H1 (cell line): ENCODE measurements at regions not wholly inside any gene's neighbourhood (a gene's known extent, or its start where the extent isn't known, plus 50 kb on each side); places are given as distances from the start of the nearest gene placed in this dataset.

Experiments
- CBX5 ChIP-seq: fragments of 300-800, 300-1000 bp; sonication (generic); IDR thresholded peaks from 2 replicates; pipeline ENCODE4 v1.7.1; 2016; ENCODE audit warnings: antibody characterized with exemption, low read length, low read depth
- JUN ChIP-seq: IDR thresholded peaks from 2 replicates; pipeline ENCODE4 v1.6.1; 2011; ENCODE audit warnings: low read depth, mild to moderate bottlenecking, improper control_type of control experiment, low read length
- NANOG ChIP-seq: IDR thresholded peaks from 2 replicates; pipeline ENCODE4 v1.6.1; 2011; ENCODE audit warnings: low read length, low read depth, mild to moderate bottlenecking, inconsistent platforms; ENCODE audit not compliant: insufficient read depth, poor library complexity, severe bottlenecking
- SP4 ChIP-seq: IDR thresholded peaks from 2 replicates; pipeline ENCODE4 v1.6.1; 2012; ENCODE audit warnings: low read length, inconsistent platforms
- TEAD4 ChIP-seq: IDR thresholded peaks from 2 replicates; pipeline ENCODE4 v1.6.1; 2012; ENCODE audit warnings: low read depth, low read length, inconsistent platforms, mixed read lengths
- TF ChIP-seq, protein P1 (sequence below): fragments of 300-600 bp; sonication (generic); IDR thresholded peaks from 2 replicates; pipeline ENCODE4 v1.7.1; 2012; ENCODE audit warnings: low read length, moderate library complexity, mild to moderate bottlenecking, inconsistent platforms; ENCODE audit not compliant: insufficient replicate concordance
- TF ChIP-seq, protein P2 (sequence below), 3 experiments: IDR thresholded peaks; 1 replicate in 2 of 3; 2 replicates in 1 of 3; pipeline versions ENCODE4 v1.5.1 to v1.6.1; 2011; ENCODE audit warnings: low read length in 3 of 3, mild to moderate bottlenecking in 3 of 3, inconsistent platforms in 2 of 3, low read depth in 1 of 3, moderate library complexity in 1 of 3; ENCODE audit not compliant: insufficient read depth in 1 of 3; ENCODE audit errors: control extremely low read depth in 1 of 3
- TF ChIP-seq, protein P3 (sequence below): IDR thresholded peaks from 2 replicates; pipeline ENCODE4 v1.6.1; 2012; ENCODE audit warnings: inconsistent platforms

DNA sequence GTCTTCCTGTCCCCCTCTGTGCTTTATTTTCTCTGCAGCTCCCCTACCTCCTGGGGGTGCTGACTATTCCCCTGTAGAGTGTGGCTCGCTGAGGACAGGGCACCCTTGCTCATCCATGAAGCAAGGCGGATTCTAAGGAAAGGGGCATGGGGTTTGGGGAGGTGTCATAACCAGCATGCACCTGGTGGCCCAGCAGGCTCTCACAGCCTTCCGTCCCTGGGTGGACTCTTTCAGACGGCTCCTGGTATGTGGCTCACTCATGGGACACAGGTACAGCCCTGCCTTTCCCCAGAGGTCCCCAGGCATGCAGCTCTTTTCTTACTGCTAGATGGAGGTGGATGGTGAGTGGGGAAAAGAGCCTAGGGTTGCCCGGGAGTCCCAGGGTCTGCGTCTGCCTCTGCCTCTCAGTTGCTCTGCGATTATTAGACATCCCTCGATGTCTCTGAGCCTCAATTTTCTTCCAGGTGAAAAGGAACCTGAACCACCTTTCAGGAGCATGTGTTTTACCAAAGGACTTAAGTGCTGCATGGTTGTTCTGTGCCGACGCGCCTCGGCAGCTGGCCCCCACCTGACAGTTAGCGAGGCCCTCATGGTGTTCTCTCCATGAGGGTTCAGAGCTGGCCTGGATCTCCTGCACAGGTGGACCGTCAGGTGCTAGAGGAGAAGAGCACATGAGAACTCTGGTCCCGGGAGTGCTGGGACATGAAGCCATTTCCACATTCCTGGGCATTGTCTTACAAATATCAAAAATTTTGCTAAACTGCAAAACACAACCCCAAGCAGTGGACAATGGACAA is 172.5 kb upstream of the SHH start (continued):
- TF ChIP-seq, protein P1, sequence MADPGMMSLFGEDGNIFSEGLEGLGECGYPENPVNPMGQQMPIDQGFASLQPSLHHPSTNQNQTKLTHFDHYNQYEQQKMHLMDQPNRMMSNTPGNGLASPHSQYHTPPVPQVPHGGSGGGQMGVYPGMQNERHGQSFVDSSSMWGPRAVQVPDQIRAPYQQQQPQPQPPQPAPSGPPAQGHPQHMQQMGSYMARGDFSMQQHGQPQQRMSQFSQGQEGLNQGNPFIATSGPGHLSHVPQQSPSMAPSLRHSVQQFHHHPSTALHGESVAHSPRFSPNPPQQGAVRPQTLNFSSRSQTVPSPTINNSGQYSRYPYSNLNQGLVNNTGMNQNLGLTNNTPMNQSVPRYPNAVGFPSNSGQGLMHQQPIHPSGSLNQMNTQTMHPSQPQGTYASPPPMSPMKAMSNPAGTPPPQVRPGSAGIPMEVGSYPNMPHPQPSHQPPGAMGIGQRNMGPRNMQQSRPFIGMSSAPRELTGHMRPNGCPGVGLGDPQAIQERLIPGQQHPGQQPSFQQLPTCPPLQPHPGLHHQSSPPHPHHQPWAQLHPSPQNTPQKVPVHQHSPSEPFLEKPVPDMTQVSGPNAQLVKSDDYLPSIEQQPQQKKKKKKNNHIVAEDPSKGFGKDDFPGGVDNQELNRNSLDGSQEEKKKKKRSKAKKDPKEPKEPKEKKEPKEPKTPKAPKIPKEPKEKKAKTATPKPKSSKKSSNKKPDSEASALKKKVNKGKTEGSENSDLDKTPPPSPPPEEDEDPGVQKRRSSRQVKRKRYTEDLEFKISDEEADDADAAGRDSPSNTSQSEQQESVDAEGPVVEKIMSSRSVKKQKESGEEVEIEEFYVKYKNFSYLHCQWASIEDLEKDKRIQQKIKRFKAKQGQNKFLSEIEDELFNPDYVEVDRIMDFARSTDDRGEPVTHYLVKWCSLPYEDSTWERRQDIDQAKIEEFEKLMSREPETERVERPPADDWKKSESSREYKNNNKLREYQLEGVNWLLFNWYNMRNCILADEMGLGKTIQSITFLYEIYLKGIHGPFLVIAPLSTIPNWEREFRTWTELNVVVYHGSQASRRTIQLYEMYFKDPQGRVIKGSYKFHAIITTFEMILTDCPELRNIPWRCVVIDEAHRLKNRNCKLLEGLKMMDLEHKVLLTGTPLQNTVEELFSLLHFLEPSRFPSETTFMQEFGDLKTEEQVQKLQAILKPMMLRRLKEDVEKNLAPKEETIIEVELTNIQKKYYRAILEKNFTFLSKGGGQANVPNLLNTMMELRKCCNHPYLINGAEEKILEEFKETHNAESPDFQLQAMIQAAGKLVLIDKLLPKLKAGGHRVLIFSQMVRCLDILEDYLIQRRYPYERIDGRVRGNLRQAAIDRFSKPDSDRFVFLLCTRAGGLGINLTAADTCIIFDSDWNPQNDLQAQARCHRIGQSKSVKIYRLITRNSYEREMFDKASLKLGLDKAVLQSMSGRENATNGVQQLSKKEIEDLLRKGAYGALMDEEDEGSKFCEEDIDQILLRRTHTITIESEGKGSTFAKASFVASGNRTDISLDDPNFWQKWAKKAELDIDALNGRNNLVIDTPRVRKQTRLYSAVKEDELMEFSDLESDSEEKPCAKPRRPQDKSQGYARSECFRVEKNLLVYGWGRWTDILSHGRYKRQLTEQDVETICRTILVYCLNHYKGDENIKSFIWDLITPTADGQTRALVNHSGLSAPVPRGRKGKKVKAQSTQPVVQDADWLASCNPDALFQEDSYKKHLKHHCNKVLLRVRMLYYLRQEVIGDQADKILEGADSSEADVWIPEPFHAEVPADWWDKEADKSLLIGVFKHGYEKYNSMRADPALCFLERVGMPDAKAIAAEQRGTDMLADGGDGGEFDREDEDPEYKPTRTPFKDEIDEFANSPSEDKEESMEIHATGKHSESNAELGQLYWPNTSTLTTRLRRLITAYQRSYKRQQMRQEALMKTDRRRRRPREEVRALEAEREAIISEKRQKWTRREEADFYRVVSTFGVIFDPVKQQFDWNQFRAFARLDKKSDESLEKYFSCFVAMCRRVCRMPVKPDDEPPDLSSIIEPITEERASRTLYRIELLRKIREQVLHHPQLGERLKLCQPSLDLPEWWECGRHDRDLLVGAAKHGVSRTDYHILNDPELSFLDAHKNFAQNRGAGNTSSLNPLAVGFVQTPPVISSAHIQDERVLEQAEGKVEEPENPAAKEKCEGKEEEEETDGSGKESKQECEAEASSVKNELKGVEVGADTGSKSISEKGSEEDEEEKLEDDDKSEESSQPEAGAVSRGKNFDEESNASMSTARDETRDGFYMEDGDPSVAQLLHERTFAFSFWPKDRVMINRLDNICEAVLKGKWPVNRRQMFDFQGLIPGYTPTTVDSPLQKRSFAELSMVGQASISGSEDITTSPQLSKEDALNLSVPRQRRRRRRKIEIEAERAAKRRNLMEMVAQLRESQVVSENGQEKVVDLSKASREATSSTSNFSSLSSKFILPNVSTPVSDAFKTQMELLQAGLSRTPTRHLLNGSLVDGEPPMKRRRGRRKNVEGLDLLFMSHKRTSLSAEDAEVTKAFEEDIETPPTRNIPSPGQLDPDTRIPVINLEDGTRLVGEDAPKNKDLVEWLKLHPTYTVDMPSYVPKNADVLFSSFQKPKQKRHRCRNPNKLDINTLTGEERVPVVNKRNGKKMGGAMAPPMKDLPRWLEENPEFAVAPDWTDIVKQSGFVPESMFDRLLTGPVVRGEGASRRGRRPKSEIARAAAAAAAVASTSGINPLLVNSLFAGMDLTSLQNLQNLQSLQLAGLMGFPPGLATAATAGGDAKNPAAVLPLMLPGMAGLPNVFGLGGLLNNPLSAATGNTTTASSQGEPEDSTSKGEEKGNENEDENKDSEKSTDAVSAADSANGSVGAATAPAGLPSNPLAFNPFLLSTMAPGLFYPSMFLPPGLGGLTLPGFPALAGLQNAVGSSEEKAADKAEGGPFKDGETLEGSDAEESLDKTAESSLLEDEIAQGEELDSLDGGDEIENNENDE, result no peak
- TF ChIP-seq, protein P2, sequence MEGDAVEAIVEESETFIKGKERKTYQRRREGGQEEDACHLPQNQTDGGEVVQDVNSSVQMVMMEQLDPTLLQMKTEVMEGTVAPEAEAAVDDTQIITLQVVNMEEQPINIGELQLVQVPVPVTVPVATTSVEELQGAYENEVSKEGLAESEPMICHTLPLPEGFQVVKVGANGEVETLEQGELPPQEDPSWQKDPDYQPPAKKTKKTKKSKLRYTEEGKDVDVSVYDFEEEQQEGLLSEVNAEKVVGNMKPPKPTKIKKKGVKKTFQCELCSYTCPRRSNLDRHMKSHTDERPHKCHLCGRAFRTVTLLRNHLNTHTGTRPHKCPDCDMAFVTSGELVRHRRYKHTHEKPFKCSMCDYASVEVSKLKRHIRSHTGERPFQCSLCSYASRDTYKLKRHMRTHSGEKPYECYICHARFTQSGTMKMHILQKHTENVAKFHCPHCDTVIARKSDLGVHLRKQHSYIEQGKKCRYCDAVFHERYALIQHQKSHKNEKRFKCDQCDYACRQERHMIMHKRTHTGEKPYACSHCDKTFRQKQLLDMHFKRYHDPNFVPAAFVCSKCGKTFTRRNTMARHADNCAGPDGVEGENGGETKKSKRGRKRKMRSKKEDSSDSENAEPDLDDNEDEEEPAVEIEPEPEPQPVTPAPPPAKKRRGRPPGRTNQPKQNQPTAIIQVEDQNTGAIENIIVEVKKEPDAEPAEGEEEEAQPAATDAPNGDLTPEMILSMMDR (IDR thresholded peaks at IDR 0.05; ENCODE audit: control extremely low read depth in 1 of 3, insufficient read depth in 1 of 3, low read depth in 1 of 3, low read length in 3 of 3), result no peak
- TF ChIP-seq TEAD4 (no peak), CBX5 (no peak), JUN (no peak), NANOG (no peak), SP4 (no peak)
- TF ChIP-seq, protein P3, sequence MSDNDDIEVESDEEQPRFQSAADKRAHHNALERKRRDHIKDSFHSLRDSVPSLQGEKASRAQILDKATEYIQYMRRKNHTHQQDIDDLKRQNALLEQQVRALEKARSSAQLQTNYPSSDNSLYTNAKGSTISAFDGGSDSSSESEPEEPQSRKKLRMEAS, result no peak
